ENCODE measurements at regions not wholly inside any gene's neighbourhood (a gene's known extent, or its start where the extent isn't known, plus 50 kb on each side); places are given as distances from the start of the nearest gene placed in this dataset.
"Not testable (repeated sequence)": the region's sequence is repeated elsewhere in the genome, so short reads cannot be mapped to it uniquely, and the experiment has no call there.

- intact Hi-C loops (cut with micrococcal nuclease; ENCODE audit: unreplicated experiment) (no loop called here), in situ Hi-C loops (cut with HindIII; ENCODE audit: low pct_unique_long_range_greater_than_20kb, low sequenced_read_pairs) (no loop called here)
- POLR2A ChIA-PET: no interaction called here
- no peaks in the 10 kb centered on the region for H3K9me3 ChIP-seq (ENCODE audit: control insufficient read depth, insufficient read depth, low read depth, low read length)
- H3K27me3 ChIP-seq (ENCODE audit: control insufficient read depth, insufficient read depth, low read length): no peaks in the 10 kb centered on the region
- CTCF ChIA-PET: no interaction called here
- ATAC-seq (no peak), DNase-seq (ENCODE audit: low read depth, low spot score) (no peak)
- H3K4me1 ChIP-seq (ENCODE audit: control insufficient read depth, insufficient read depth, low read length): no peaks in the 10 kb centered on the region
- no peaks in the 10 kb centered on the region for H3K36me3 ChIP-seq (ENCODE audit: control insufficient read depth, insufficient read depth, low read length)
- H3K4me3 ChIP-seq (ENCODE audit: low read depth in 2 of 2, low read length in 2 of 2): no peak overlapping the region
- H3K27ac ChIP-seq (ENCODE audit: low read length): no peak overlapping the region
- TF ChIP-seq POLR2AphosphoS5 (IDR thresholded peaks at IDR 0.05; ENCODE audit: low read depth, low read length): no peak
- TF ChIP-seq, protein P1, sequence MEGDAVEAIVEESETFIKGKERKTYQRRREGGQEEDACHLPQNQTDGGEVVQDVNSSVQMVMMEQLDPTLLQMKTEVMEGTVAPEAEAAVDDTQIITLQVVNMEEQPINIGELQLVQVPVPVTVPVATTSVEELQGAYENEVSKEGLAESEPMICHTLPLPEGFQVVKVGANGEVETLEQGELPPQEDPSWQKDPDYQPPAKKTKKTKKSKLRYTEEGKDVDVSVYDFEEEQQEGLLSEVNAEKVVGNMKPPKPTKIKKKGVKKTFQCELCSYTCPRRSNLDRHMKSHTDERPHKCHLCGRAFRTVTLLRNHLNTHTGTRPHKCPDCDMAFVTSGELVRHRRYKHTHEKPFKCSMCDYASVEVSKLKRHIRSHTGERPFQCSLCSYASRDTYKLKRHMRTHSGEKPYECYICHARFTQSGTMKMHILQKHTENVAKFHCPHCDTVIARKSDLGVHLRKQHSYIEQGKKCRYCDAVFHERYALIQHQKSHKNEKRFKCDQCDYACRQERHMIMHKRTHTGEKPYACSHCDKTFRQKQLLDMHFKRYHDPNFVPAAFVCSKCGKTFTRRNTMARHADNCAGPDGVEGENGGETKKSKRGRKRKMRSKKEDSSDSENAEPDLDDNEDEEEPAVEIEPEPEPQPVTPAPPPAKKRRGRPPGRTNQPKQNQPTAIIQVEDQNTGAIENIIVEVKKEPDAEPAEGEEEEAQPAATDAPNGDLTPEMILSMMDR (IDR thresholded peaks at IDR 0.05): no peak
- TF ChIP-seq, protein P2, sequence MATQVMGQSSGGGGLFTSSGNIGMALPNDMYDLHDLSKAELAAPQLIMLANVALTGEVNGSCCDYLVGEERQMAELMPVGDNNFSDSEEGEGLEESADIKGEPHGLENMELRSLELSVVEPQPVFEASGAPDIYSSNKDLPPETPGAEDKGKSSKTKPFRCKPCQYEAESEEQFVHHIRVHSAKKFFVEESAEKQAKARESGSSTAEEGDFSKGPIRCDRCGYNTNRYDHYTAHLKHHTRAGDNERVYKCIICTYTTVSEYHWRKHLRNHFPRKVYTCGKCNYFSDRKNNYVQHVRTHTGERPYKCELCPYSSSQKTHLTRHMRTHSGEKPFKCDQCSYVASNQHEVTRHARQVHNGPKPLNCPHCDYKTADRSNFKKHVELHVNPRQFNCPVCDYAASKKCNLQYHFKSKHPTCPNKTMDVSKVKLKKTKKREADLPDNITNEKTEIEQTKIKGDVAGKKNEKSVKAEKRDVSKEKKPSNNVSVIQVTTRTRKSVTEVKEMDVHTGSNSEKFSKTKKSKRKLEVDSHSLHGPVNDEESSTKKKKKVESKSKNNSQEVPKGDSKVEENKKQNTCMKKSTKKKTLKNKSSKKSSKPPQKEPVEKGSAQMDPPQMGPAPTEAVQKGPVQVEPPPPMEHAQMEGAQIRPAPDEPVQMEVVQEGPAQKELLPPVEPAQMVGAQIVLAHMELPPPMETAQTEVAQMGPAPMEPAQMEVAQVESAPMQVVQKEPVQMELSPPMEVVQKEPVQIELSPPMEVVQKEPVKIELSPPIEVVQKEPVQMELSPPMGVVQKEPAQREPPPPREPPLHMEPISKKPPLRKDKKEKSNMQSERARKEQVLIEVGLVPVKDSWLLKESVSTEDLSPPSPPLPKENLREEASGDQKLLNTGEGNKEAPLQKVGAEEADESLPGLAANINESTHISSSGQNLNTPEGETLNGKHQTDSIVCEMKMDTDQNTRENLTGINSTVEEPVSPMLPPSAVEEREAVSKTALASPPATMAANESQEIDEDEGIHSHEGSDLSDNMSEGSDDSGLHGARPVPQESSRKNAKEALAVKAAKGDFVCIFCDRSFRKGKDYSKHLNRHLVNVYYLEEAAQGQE (IDR thresholded peaks at IDR 0.05; ENCODE audit: insufficient read depth in 1 of 2, low read depth in 2 of 2, low read length in 1 of 2): no peak
- no peak for TF ChIP-seq TCF7L2 (IDR thresholded peaks at IDR 0.05; ENCODE audit: low read depth, low read length)
- TF ChIP-seq SIN3A (IDR thresholded peaks at IDR 0.05; ENCODE audit: borderline replicate concordance, insufficient read depth, low read depth, low read length): no peak
- no TSS peak for BruUV-seq (replicated peaks)
Measured at GRCh38 chr15:84400017-84400740, 164.6 kb downstream of the GOLGA6L4 start.

- BruUV-seq (replicated peaks): no TSS peak
- Histone ChIP-seq H3K27me3 (ENCODE audit: control insufficient read depth, insufficient read depth, low read length) (no peaks in the 10 kb centered on the region), H3K4me3 (ENCODE audit: low read depth in 2 of 2, low read length in 2 of 2) (no peak overlapping the region), H3K36me3 (ENCODE audit: control insufficient read depth, insufficient read depth, low read length) (no peaks in the 10 kb centered on the region), H3K27ac (ENCODE audit: low read length) (no peak overlapping the region), H3K9me3 (ENCODE audit: control insufficient read depth, insufficient read depth, low read depth, low read length) (no peaks in the 10 kb centered on the region), H3K4me1 (ENCODE audit: control insufficient read depth, insufficient read depth, low read length) (no peaks in the 10 kb centered on the region)
- CTCF ChIA-PET: no interaction called here
- POLR2A ChIA-PET: no interaction called here
- in situ Hi-C loops (cut with HindIII; ENCODE audit: low pct_unique_long_range_greater_than_20kb, low sequenced_read_pairs): no loop called here
- intact Hi-C loops (cut with micrococcal nuclease; ENCODE audit: unreplicated experiment): no loop called here
- ATAC-seq (no peak), DNase-seq (ENCODE audit: low read depth, low spot score) (no peak)
- TF ChIP-seq, protein P1 (IDR thresholded peaks at IDR 0.05): no peak
- TF ChIP-seq, protein P2 (IDR thresholded peaks at IDR 0.05; ENCODE audit: insufficient read depth in 1 of 2, low read depth in 2 of 2, low read length in 1 of 2): no peak
- no peak for TF ChIP-seq SIN3A (IDR thresholded peaks at IDR 0.05; ENCODE audit: borderline replicate concordance, insufficient read depth, low read depth, low read length)
- no peak for TF ChIP-seq TCF7L2 (IDR thresholded peaks at IDR 0.05; ENCODE audit: low read depth, low read length)
- TF ChIP-seq POLR2AphosphoS5 (IDR thresholded peaks at IDR 0.05; ENCODE audit: low read depth, low read length): no peak
Measured at GRCh38 chr15:84400820-84401219, 165.2 kb downstream of the GOLGA6L4 start.

DNA sequence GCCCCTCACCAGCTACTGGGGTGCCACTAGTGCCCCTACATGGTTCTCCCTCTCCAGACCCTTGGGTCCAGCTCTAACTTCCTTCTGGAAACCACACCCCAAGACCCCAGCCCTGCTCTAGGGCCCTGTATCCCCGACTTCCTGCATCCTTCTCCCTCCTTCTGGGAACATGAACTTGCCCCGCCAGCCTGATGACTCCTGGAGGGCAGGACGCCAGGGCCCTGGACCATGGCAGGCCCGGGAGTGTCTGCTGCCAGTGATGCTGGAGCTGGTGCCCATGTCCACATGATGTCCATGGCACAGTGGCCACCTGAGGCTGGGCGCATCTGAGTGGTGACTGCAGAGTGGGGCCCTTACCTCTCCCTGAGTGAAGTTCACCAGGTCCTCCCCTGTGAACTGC lies 165.9 kb downstream of the GOLGA6L4 start:
- H3K36me3 ChIP-seq (ENCODE audit: control insufficient read depth, insufficient read depth, low read length); H3K9me3 ChIP-seq (ENCODE audit: control insufficient read depth, insufficient read depth, low read depth, low read length); POLR2A ChIA-PET; ATAC-seq; in situ Hi-C loops (cut with HindIII; ENCODE audit: low pct_unique_long_range_greater_than_20kb, low sequenced_read_pairs); intact Hi-C loops (cut with micrococcal nuclease; ENCODE audit: unreplicated experiment); CTCF ChIA-PET; H3K27ac ChIP-seq (ENCODE audit: low read length); H3K27me3 ChIP-seq (ENCODE audit: control insufficient read depth, insufficient read depth, low read length); H3K4me1 ChIP-seq (ENCODE audit: control insufficient read depth, insufficient read depth, low read length); DNase-seq (ENCODE audit: low read depth, low spot score); H3K4me3 ChIP-seq (ENCODE audit: low read depth in 2 of 2, low read length in 2 of 2); BruUV-seq (replicated peaks): not testable (repeated sequence)
